ENCODE measurements at regions not wholly inside any gene's neighbourhood (a gene's known extent, or its start where the extent isn't known, plus 50 kb on each side); places are given as distances from the start of the nearest gene placed in this dataset.

DNA sequence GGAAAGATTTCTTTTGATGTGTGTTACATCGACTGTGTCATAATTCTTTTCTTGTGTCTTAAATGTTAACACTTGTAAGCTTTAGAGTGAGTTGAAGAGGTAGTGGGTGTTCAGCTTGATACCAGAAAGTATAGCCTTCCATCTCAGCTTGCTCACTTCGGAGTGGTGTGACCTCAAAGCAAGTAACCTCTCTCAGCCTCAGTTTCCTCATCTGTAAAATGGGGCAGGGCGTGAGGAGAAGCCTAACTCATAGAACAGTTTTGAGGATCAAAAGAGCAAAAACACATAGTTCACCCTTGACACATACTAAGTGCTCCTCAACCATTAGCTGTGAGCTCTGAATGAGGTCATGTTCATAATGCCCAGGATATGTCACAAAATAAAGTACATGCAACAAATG is 434.8 kb upstream of the PROK2 start:
- DNase-seq, result no peak

DNA sequence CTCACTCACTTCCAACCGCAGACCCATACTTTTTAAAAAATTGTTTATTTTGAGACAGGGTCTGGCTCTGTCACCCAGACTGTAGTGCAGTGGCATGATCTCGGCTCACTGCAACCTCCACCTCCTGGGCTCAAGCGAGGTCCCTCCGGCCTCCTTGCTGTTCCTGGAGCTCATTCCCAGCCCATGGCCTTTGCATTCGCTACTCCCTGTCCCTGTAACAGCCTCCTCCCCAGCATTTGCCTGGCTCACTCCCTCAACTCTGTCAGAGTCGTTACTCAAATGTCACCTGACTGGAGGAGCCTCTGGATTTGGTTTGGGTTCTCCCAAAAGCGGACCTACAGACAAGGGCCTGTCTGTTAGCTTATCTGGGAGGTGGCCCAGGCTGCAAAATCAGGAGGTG is 432.6 kb upstream of the PROK2 start:
- no peak for DNase-seq

GRCh38 chr3:72214066-72214951 is 429.4 kb upstream of the PROK2 start:
- DNase-seq, result no peak

DNA sequence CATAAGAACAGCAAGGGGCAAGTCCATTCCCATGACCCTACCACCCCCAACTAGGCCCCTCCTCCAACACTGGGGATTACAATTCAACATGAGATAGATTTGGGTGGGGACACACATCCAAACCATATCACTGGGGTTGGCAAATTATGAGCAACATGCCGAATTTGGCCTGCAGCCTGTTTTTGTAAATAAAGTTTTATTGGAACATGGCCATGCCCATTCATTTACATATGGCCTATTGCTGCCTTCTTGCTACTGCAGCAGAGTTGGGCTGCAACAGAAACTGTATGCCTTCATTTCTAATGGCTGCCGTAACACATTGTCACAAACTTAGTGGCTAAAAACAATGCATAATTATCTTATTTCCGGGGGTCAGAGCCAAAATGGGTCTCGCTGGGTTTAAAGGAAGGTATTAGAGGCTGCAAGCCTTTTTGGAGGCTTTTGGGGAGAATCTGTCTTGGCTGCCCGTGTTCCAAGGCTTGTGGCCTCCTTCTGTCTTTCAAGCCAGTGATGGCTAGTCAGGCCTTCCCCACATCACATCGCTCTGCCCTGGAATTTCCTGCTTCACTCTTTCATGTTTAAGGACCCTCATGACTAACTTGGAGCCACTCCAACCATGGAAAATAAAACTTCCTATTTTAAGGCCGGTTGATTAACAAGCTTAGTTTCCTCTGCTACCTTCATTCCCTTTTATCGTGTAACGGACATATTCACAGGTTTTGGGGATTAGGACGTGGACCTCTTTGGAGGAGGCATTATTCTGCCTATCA is 428.5 kb upstream of the PROK2 start:
- DNase-seq, result no peak

- DNase-seq, result no peak
These were observed 427.4 kb upstream of the PROK2 start for GRCh38 chr3:72212396-72212795.

- no peak for DNase-seq
These were observed 425.3 kb upstream of the PROK2 start for GRCh38 chr3:72210261-72210660.

DNA sequence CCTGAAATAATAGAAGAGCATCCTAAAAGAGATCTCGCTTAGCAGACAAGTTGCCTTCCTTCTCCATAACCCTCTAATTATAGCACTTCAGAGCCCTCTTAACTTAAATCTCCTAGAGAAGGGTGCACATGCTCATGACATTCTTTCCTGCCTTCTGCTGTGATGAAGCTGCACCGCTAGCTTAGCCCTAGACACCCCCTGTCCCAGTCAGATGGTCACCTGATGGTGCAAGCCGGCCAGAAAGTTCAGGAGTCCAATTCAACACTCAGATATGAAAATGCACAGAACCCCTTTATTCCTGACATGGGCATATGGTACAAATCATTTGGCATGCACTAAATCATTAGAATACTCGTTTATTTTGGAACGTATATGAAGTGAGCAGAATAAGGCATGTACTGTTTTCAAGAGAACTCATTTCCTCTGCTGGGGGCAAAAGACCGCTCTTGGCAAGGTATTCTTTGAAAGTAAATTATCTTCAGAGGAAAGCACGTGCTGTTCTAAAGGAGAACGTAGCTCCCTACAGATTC is 420.4 kb upstream of the PROK2 start:
- DNase-seq, result no peak

- no peak for DNase-seq
These were observed 419.5 kb upstream of the PROK2 start for GRCh38 chr3:72204452-72204851.

- no peak for DNase-seq
These were observed 418.8 kb upstream of the PROK2 start for GRCh38 chr3:72203613-72204349.

DNA sequence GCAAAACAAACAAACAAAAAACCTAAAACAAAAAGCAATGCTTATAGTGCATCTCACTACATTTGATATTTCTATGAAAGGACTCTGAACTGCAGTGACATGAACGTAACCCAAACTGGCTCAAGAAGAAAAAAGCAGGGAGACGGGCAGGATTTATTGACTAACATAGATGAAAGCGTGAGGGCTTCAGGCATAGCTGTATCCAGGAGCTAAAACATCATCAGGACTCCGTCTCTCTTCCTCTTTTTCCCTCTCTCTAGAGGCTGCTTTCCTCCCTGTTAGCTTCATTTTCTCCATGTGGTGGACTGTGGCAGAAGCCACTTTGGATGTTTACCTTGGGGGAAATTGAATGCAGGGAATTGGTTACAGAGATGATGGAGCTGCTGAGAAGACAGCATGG is 418.2 kb upstream of the PROK2 start:
- DNase-seq, result no peak

DNA sequence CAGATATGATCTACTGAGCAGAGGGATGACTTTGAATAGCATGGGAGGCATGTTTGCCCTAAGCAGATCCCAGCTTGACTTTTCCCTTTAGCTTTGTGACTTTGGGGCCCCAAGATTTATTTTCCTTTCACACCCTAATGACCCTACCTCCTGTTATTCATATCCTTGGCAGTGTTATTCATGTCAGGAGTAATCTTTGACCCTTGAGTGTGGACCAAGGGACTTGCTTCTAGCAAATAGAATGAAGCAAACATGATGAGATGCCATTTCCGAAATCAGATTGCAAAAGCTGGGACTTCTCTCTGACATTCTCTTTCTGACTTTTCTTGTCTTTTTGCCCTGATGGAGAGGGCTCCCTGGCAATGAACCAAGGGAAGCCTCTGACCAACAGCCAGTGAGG is 415.4 kb upstream of the PROK2 start:
- no peak for DNase-seq

DNA sequence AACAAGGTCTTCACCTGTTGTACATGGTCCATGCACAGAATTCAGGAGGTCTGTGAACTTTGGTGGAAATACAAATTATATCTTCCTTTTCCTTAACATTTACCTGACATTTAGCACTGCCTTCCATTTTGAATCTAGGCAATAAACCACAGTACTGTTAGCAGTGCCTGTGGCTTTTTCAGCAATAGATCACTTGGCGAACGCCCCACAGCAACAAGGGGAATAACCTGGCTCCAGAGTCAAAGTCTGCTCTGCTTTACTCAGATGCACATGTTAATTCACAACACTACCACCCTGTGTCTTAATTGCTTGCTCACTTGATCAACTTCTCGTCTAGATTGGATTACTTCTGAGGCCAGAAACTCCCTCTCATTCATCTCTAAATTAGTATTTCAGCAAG is 414.6 kb upstream of the PROK2 start:
- DNase-seq, result no peak

- DNase-seq, result no peak
These were observed 411.5 kb upstream of the PROK2 start for GRCh38 chr3:72196377-72196929.

DNA sequence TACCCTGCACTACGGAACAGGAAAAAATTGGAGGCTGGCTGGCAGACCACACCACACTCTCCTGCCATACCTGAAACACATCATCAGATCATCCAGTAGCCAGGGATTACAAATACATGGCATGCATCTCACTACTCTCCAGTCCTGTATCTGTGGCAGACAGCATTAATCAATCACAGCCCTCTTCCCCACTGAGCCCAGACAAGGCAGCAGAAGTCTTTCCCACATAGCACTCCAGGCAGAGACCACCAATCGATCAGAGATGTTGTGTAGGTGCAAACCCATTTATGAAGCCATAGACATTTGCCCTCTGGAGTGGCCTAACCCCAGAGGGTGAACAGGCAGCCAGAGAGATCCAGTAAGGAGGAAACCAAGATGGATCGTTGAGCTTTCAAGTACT is 410.9 kb upstream of the PROK2 start:
- no peak for DNase-seq

- no peak for DNase-seq
These were observed 409.5 kb upstream of the PROK2 start for GRCh38 chr3:72194458-72194857.

DNA sequence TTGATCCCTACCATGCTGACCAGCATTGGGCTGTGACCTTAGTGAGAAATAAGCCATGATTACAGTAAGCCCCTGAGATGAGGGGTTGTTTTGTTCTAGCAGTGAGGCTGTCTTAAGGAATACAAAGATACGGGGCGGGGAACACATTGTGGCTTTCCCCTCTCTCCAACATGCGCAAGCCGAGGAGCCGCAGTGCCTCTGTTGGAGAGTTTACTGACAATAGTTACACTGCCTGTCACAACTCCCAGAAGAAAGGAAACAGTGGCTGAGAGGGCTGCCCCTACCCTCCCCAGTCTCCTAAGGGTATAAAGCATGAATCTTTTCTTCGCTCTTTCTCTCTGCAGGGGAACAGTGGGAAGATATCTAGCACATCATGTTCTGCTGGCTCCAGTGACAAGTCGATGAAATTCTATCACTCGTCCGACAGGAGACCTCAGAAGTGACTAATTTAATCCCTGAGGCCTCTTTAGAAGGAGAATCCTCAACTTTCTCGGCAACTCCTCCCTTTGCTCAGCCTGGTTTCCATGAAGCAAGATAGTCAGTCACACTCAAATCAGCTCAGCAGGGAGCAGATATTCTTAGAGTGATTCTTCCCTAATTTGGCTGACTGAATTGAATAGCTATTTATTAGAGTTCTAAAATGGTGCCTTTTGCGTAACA is 409.0 kb upstream of the PROK2 start:
- DNase-seq, result no peak

GRCh38 chr3:72192572-72192971 is 407.6 kb upstream of the PROK2 start:
- DNase-seq, result no peak

DNA sequence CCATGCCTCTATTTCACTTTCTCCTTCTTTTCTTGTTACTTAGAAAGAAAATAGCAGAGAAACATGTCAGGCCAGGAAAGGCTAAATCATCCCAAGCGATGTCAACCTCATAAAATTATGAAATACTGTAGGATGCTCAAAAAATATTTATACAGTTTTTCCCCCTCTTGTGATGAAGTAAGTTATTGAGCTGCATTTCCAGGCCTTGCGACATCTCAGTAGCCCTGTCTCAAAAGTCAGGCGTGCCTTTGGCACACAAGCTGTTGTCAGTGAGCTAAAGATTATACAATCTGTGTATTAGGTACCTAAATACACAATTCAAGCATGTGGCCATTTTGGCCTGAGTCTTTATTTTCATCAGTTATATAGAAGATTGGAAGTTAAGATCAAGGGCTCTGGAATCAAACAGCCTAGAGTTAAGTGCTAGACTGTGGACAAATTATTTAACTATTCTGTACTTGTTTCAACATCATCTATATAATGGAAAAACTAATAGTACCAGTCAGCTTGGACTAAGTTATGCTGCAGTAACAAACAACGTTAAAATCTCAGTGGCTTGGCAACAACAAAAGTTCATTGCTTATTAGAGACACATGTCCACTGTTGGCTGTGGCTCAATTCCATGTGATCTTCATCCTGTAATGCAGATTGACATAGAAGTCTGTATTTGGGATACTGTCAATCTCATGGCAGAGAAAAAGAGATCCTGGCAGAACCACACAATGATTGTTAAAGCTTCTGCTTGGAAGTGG is 406.4 kb upstream of the PROK2 start:
- no peak for DNase-seq

DNA sequence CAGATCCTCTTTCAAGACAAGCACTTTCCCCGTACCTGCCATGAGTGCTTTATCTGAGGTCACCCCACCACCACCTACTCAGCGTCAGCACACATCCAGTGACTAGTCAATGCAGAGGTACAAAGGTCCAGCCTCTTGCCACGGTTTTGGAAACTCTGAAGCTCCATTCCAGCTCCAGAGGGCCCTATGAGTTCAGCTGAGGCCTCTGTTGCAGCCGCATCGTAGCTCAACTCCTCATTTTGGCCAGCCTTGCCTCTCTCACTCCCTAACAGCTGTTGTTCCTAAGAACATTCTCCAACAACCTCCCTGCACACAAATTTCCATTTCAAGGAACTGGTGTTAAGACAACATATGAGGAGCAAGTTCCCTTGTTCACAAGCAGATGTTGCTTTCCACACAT is 405.1 kb upstream of the PROK2 start:
- DNase-seq, result no peak

- DNase-seq, result no peak
These were observed 404.4 kb upstream of the PROK2 start for GRCh38 chr3:72189339-72189738.

DNA sequence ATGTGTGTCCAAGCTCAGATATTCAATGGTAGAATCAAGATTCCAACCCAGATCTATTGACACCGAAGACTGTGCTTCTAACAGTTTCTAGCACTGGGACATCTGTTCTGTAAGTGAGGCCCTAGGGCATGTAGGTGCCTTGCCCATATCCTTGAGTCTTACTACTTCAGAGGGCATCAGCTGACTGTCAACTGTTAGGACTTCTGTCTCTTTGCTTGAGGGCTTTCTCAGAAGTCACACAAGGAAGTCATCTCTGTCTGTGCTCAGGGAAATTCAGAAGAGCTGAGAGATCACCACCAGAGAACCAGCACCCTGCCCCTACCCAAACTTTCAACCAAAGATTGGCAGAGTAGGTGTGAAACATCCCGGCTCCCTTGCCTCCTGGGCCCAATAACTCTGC is 403.6 kb upstream of the PROK2 start:
- DNase-seq, result no peak

DNA sequence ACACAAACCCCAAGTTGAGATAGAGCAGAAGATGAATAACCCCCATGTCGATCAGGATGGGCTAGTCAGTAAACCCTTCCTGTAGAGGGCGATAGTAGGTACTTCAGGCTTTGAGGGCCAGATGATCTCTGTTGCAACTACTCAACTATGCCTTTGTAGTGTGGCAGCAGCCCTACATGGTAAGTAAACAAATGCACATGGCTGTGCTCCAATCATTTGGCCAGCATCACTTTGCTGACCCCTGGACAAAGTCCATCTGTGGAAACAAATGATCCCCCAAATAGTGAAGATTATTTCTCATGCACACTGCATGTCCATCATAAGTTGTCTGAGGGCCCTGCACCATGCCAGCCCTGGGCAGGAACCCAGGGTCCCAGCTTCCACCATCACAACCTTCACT is 402.2 kb upstream of the PROK2 start:
- DNase-seq, result no peak
